ENCODE measurements at regions not wholly inside any gene's neighbourhood (a gene's known extent, or its start where the extent isn't known, plus 50 kb on each side); places are given as distances from the start of the nearest gene placed in this dataset.

DNA sequence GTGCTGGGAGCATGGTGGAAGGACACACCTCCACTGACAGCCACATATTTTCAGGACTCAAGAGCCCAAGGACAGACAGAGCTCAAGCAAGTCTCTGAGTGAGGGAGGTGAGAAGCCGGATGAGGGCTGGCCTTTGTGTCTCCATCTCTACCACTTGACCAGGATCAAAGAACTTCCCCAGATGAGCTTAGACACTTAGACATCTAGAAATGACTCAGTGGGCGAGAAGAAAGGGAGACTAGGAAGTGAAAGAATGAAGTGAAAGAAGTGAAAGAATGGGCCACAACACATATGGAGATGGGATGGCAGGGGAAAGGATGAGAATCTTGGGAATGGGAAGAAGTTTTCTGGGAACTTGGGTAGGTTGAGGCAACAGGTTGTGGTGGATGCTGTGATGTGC, 274.9 kb upstream of the CCL2 start:
- TF ChIP-seq, protein P1, sequence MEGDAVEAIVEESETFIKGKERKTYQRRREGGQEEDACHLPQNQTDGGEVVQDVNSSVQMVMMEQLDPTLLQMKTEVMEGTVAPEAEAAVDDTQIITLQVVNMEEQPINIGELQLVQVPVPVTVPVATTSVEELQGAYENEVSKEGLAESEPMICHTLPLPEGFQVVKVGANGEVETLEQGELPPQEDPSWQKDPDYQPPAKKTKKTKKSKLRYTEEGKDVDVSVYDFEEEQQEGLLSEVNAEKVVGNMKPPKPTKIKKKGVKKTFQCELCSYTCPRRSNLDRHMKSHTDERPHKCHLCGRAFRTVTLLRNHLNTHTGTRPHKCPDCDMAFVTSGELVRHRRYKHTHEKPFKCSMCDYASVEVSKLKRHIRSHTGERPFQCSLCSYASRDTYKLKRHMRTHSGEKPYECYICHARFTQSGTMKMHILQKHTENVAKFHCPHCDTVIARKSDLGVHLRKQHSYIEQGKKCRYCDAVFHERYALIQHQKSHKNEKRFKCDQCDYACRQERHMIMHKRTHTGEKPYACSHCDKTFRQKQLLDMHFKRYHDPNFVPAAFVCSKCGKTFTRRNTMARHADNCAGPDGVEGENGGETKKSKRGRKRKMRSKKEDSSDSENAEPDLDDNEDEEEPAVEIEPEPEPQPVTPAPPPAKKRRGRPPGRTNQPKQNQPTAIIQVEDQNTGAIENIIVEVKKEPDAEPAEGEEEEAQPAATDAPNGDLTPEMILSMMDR (IDR thresholded peaks at IDR 0.05), result no peak
- TF ChIP-seq POLR2A (IDR thresholded peaks at IDR 0.05), result no peak

Measured in esophagus squamous epithelium (tissue), 4 donors.